ENCODE measurements at regions not wholly inside any gene's neighbourhood (a gene's known extent, or its start where the extent isn't known, plus 50 kb on each side); places are given as distances from the start of the nearest gene placed in this dataset.

DNA sequence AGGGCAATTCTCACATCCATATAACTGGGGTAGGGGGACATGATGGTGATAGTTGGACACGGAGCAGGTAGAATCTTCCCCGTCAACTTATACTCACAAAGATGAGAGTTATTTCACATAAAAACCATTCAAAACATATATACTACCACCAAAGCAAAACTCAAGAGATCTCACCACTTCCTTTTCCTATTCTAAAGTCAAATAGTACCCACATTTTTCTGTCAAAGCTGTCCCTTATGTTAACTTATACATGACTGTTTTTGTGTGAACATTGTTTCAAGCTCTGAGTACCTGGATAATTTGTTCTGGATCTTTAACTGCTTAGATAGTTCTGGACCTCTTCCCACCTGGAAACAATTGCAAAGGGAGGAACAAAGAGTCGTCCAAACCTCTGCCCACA is 95.5 kb upstream of the MAN2A1 start:
- Mint-ChIP-seq H3K27me3 (ENCODE audit: unreplicated experiment) (no peaks in the 10 kb centered on the region), H3K27ac (ENCODE audit: unreplicated experiment) (no peak overlapping the region), H3K36me3 (ENCODE audit: unreplicated experiment) (no peaks in the 10 kb centered on the region), H3K9me3 (ENCODE audit: unreplicated experiment) (peaks cover 4% of the 10 kb centered on the region), H3K4me1 (ENCODE audit: low read depth, unreplicated experiment) (peaks cover 23% of the 10 kb centered on the region), H3K4me3 (ENCODE audit: unreplicated experiment) (no peak overlapping the region)
- TF ChIP-seq, protein P1, sequence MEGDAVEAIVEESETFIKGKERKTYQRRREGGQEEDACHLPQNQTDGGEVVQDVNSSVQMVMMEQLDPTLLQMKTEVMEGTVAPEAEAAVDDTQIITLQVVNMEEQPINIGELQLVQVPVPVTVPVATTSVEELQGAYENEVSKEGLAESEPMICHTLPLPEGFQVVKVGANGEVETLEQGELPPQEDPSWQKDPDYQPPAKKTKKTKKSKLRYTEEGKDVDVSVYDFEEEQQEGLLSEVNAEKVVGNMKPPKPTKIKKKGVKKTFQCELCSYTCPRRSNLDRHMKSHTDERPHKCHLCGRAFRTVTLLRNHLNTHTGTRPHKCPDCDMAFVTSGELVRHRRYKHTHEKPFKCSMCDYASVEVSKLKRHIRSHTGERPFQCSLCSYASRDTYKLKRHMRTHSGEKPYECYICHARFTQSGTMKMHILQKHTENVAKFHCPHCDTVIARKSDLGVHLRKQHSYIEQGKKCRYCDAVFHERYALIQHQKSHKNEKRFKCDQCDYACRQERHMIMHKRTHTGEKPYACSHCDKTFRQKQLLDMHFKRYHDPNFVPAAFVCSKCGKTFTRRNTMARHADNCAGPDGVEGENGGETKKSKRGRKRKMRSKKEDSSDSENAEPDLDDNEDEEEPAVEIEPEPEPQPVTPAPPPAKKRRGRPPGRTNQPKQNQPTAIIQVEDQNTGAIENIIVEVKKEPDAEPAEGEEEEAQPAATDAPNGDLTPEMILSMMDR (IDR thresholded peaks at IDR 0.05; ENCODE audit: partially characterized antibody, unreplicated experiment) = no peak
- DNase-seq = no peak

DNA sequence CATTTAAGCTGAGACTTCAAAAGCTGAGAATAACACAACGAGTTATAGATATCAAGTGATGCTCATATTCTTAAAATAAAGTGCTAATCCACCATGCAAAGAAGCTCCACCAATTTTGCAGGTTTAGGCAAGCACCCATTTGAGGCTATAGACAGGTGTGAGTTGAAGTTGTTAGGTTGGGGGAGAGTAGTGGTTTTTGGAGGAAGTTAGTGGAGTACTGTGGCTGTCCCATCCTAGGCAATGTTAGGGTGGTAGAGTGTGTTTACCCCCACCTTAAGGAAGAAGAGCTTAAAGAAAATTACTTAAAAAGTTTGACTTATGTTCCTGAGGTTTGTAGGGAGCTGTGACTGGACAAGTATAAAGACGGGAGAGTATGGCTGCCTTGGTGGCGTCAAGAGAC is 98.9 kb upstream of the MAN2A1 start:
- H3K27ac Mint-ChIP-seq (ENCODE audit: unreplicated experiment) = no peak overlapping the region
- TF ChIP-seq, protein P1 (IDR thresholded peaks at IDR 0.05; ENCODE audit: partially characterized antibody, unreplicated experiment) = no peak
- H3K27me3 Mint-ChIP-seq (ENCODE audit: unreplicated experiment) = no peaks in the 10 kb centered on the region
- no peak overlapping the region for H3K4me3 Mint-ChIP-seq (ENCODE audit: unreplicated experiment)
- no peaks in the 10 kb centered on the region for H3K9me3 Mint-ChIP-seq (ENCODE audit: unreplicated experiment)
- H3K4me1 Mint-ChIP-seq (ENCODE audit: low read depth, unreplicated experiment) = no peaks in the 10 kb centered on the region
- H3K36me3 Mint-ChIP-seq (ENCODE audit: unreplicated experiment) = no peaks in the 10 kb centered on the region
- no peak for DNase-seq

DNA sequence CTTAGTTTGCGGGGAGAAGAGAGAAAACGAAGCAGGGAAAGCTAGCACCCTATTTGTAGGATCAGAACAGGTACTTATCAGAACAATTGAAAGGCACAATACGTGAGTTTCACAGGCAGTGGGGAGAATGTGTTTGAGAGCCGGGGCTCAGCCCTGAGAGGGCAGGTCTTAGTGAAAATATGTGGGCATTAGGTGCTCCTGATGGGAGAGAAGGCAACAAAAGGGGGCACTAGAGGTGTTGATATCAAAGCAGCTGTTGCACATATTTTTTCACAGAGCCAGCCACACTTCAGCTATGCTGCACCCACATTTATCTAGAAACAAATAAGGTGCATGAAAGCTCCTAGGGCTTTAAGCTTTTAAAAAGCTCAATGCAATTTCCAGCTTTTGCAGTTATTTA is 99.7 kb upstream of the MAN2A1 start:
- TF ChIP-seq, protein P1 (IDR thresholded peaks at IDR 0.05; ENCODE audit: partially characterized antibody, unreplicated experiment) = no peak
- no peak for DNase-seq
- H3K9me3 Mint-ChIP-seq (ENCODE audit: unreplicated experiment) = no peaks in the 10 kb centered on the region
- H3K27ac Mint-ChIP-seq (ENCODE audit: unreplicated experiment) = no peak overlapping the region
- H3K4me1 Mint-ChIP-seq (ENCODE audit: low read depth, unreplicated experiment) = no peaks in the 10 kb centered on the region
- H3K4me3 Mint-ChIP-seq (ENCODE audit: unreplicated experiment) = no peak overlapping the region
- H3K27me3 Mint-ChIP-seq (ENCODE audit: unreplicated experiment) = no peaks in the 10 kb centered on the region
- H3K36me3 Mint-ChIP-seq (ENCODE audit: unreplicated experiment) = no peaks in the 10 kb centered on the region

DNA sequence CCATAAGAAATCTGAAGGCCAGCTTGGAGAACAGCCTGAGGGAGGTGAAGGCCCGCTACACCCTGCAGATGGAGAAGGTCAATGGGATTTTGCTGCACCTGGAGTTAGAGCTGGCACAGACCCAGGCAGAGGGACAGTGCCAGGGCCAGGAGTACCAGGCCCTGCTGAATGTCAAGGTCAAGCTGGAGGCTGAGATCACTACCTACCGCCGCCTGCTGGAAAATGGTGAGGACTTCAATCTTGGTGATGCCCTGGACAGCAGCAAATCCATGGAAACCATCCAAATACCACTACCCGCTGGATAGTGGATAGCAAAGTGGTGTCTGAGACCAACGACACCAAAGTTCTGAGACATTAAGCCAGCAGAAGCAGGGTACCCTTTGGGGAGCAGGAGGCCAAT is 100.5 kb upstream of the MAN2A1 start:
- Mint-ChIP-seq H3K4me3 (ENCODE audit: unreplicated experiment) (no peak overlapping the region), H3K27me3 (ENCODE audit: unreplicated experiment) (no peaks in the 10 kb centered on the region), H3K36me3 (ENCODE audit: unreplicated experiment) (no peaks in the 10 kb centered on the region), H3K9me3 (ENCODE audit: unreplicated experiment) (no peaks in the 10 kb centered on the region), H3K4me1 (ENCODE audit: low read depth, unreplicated experiment) (no peaks in the 10 kb centered on the region), H3K27ac (ENCODE audit: unreplicated experiment) (no peak overlapping the region)
- no peak for DNase-seq
- TF ChIP-seq, protein P1 (IDR thresholded peaks at IDR 0.05; ENCODE audit: partially characterized antibody, unreplicated experiment) = no peak

DNA sequence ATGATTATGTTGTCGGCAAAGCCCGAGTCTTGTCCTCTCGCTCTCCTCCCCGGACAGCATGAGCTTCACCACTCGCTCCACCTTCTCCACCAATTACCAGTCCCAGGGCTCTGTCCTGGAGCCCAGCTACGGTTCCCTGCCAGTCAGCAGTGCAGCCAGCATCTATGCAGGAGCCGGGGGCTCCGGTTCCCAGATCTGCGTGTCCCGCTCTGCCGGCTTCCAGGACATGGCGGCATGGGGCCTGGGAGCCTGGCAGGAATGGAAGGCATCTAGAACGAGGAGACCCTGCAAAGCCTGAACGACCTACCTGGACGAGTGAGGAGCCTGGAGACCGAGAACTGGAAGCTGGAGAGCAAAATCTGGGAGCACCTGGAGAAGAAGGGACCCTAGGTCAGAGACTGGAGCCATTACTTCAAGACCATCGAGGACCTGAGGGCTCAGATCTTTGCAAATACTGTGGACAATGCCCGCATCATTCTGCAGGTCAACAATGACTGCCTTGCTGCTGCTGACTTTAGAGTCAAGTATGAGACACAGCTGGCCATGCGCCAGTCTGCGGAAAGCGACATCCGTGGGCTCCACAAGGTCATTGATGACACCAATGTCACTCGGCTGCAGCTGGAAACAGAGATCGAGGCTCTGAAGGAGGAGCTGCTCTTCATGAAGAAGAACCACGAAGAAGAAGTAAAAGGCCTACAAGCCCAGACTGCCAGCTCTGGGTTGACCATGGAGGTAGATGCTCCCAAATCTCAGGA is 101.3 kb upstream of the MAN2A1 start:
- no peaks in the 10 kb centered on the region for H3K27me3 Mint-ChIP-seq (ENCODE audit: unreplicated experiment)

More for the DNA sequence above, 101.3 kb upstream of the MAN2A1 start:
- no peak for DNase-seq
- TF ChIP-seq, protein P1 (IDR thresholded peaks at IDR 0.05; ENCODE audit: partially characterized antibody, unreplicated experiment) = no peak
- Mint-ChIP-seq H3K9me3 (ENCODE audit: unreplicated experiment) (no peaks in the 10 kb centered on the region), H3K27ac (ENCODE audit: unreplicated experiment) (no peak overlapping the region), H3K36me3 (ENCODE audit: unreplicated experiment) (no peaks in the 10 kb centered on the region), H3K4me3 (ENCODE audit: unreplicated experiment) (no peak overlapping the region), H3K4me1 (ENCODE audit: low read depth, unreplicated experiment) (no peaks in the 10 kb centered on the region)
